Activated naive CD4-positive, alpha-beta T cell treated with anti-CD3 and anti-CD28 coated beads, Interleukin-2, amount 50 U/mL, for 24 hours (primary cell): ENCODE measurements at regions not wholly inside any gene's neighbourhood (a gene's known extent, or its start where the extent isn't known, plus 50 kb on each side); places are given as distances from the start of the nearest gene placed in this dataset.
A peak's percentile ranks its signal among the peaks of the same experiment; 100 is the strongest.
"Not testable (repeated sequence)": the region's sequence is repeated elsewhere in the genome, so short reads cannot be mapped to it uniquely, and the experiment has no call there.

Source experiments
- H3K27ac Mint-ChIP-seq: one replicate; pipeline ENCODE4 v1.8.0; 2021; ENCODE audit warnings: mild to moderate bottlenecking, mixed read lengths
- H3K27me3 Mint-ChIP-seq: one replicate; pipeline ENCODE4 v1.8.0; 2021; ENCODE audit warnings: mixed read lengths
- H3K36me3 Mint-ChIP-seq: one replicate; pipeline ENCODE4 v1.8.0; 2021; ENCODE audit warnings: mixed read lengths
- H3K4me1 Mint-ChIP-seq: one replicate; pipeline ENCODE4 v1.8.0; 2021; ENCODE audit warnings: mixed read lengths
- H3K4me3 Mint-ChIP-seq: one replicate; pipeline ENCODE4 v1.8.0; 2021; ENCODE audit warnings: mild to moderate bottlenecking, mixed read lengths
- H3K9me3 Mint-ChIP-seq: one replicate; pipeline ENCODE4 v1.8.0; 2021; ENCODE audit warnings: mixed read lengths

GRCh38 chr20:53777402-53777801, 183.8 kb upstream of the ZNF217 start:
- not testable (repeated sequence) for H3K27me3 Mint-ChIP-seq, H3K36me3 Mint-ChIP-seq, H3K4me1 Mint-ChIP-seq, H3K9me3 Mint-ChIP-seq, H3K4me3 Mint-ChIP-seq, H3K27ac Mint-ChIP-seq

- H3K36me3 Mint-ChIP-seq = no peaks in the 10 kb centered on the region
- no peak overlapping the region for H3K27ac Mint-ChIP-seq
- peaks cover 10% of the 10 kb centered on the region for H3K4me1 Mint-ChIP-seq
These were observed 183.2 kb upstream of the ZNF217 start for GRCh38 chr20:53776858-53777257.

GRCh38 chr20:53774461-53775203, 181.0 kb upstream of the ZNF217 start:
- Mint-ChIP-seq H3K27me3 (no peaks in the 10 kb centered on the region), H3K9me3 (no peaks in the 10 kb centered on the region), H3K4me3 (no peak overlapping the region), H3K27ac (peak overlapping the region; percentile 32), H3K36me3 (no peaks in the 10 kb centered on the region), H3K4me1 (peaks cover 10% of the 10 kb centered on the region)

More at GRCh38 chr20:53776858-53777257, 183.2 kb upstream of the ZNF217 start:
- no peaks in the 10 kb centered on the region for H3K27me3 Mint-ChIP-seq
- H3K4me3 Mint-ChIP-seq = no peak overlapping the region
- H3K9me3 Mint-ChIP-seq = no peaks in the 10 kb centered on the region

GRCh38 chr20:53773792-53774401, 180.3 kb upstream of the ZNF217 start:
- H3K9me3 Mint-ChIP-seq = no peaks in the 10 kb centered on the region
- no peaks in the 10 kb centered on the region for H3K36me3 Mint-ChIP-seq
- no peak overlapping the region for H3K4me3 Mint-ChIP-seq
- H3K27ac Mint-ChIP-seq = no peak overlapping the region
- H3K27me3 Mint-ChIP-seq = no peaks in the 10 kb centered on the region
- H3K4me1 Mint-ChIP-seq = peaks cover 10% of the 10 kb centered on the region

GRCh38 chr20:53773066-53773791, 179.6 kb upstream of the ZNF217 start:
- not testable (repeated sequence) for H3K36me3 Mint-ChIP-seq, H3K4me3 Mint-ChIP-seq, H3K9me3 Mint-ChIP-seq, H3K27me3 Mint-ChIP-seq, H3K27ac Mint-ChIP-seq
- peaks cover 13% of the 10 kb centered on the region for H3K4me1 Mint-ChIP-seq

GRCh38 chr20:53769041-53769440, 175.4 kb upstream of the ZNF217 start:
- Mint-ChIP-seq H3K27me3 (no peaks in the 10 kb centered on the region), H3K4me3 (no peak overlapping the region), H3K27ac (no peak overlapping the region), H3K9me3 (no peaks in the 10 kb centered on the region), H3K4me1 (peaks cover 9% of the 10 kb centered on the region), H3K36me3 (no peaks in the 10 kb centered on the region)

DNA sequence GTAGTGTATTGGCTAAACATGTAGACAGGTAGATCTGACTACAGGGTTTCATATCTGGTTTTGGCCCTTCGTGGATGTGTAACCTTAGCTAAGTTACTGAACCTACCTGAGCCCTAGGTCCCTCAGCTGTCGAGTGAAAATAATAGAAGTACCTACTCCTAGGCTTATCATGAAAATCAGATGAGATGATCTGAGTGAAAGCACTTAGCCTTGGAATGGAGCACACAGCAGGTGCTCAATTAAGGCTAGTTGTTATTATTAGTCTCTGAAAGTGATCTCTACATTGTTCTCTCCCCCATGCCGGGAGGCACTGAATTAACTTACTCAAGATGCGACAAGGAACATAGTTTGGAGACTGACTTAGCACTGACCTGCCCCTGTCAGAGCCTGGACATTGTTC, 174.7 kb upstream of the ZNF217 start:
- Mint-ChIP-seq H3K27me3 (no peaks in the 10 kb centered on the region), H3K4me3 (no peak overlapping the region), H3K27ac (no peak overlapping the region), H3K9me3 (no peaks in the 10 kb centered on the region), H3K4me1 (peaks cover 5% of the 10 kb centered on the region), H3K36me3 (no peaks in the 10 kb centered on the region)

GRCh38 chr20:53767206-53767930, 173.7 kb upstream of the ZNF217 start:
- Mint-ChIP-seq H3K4me3 (no peak overlapping the region), H3K4me1 (peaks cover 5% of the 10 kb centered on the region), H3K27ac (no peak overlapping the region), H3K27me3 (no peaks in the 10 kb centered on the region), H3K9me3 (no peaks in the 10 kb centered on the region), H3K36me3 (no peaks in the 10 kb centered on the region)

DNA sequence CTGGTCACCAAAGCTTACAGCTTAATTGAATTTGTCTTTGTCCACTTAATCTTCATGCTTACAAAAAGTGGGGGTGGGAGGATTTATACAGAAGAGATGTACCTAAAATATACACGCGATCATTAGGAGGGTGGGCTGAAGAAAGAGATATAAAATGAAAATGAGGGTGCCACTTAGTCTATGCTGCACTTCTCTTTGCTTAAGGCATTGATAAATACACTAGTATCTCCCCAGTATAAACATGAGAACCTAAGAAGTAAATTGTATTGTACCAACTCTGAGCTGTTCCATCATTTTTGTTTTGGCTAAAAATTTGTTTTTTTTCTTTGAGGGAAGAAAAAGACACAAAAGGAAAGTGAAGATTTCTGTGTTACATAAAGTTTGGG, 170.8 kb upstream of the ZNF217 start:
- H3K4me1 Mint-ChIP-seq = peaks cover 5% of the 10 kb centered on the region
- H3K9me3 Mint-ChIP-seq = no peaks in the 10 kb centered on the region

GRCh38 chr20:53763707-53764414, 170.2 kb upstream of the ZNF217 start:
- Mint-ChIP-seq H3K36me3 (no peaks in the 10 kb centered on the region), H3K4me1 (peaks cover 5% of the 10 kb centered on the region), H3K27me3 (no peaks in the 10 kb centered on the region), H3K27ac (no peak overlapping the region), H3K4me3 (no peak overlapping the region), H3K9me3 (no peaks in the 10 kb centered on the region)

More for the DNA sequence above, 170.8 kb upstream of the ZNF217 start:
- no peak overlapping the region for H3K27ac Mint-ChIP-seq
- H3K27me3 Mint-ChIP-seq = no peaks in the 10 kb centered on the region
- no peak overlapping the region for H3K4me3 Mint-ChIP-seq
- H3K36me3 Mint-ChIP-seq = no peaks in the 10 kb centered on the region

DNA sequence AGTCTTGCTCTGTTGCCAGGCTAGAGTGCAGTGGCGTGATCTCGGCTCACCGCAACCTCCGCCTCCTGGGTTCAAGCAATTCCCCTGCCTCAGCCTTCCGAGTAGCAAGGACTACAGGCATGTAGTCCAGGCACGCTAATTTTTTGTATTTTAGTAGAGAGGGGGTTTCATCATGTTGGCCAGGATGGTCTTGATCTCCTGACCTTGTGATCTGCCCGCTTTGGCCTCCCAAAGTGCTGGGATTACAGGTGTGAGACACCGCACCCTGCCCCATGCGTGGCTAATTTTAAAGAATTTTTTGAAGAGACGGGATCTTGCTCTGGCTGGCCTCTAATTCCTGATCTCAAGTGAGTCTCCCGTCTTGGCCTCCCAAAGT, 168.8 kb upstream of the ZNF217 start:
- not testable (repeated sequence) for H3K4me3 Mint-ChIP-seq, H3K9me3 Mint-ChIP-seq, H3K36me3 Mint-ChIP-seq, H3K27me3 Mint-ChIP-seq, H3K4me1 Mint-ChIP-seq
- H3K27ac Mint-ChIP-seq = peak overlapping the region; percentile 4

DNA sequence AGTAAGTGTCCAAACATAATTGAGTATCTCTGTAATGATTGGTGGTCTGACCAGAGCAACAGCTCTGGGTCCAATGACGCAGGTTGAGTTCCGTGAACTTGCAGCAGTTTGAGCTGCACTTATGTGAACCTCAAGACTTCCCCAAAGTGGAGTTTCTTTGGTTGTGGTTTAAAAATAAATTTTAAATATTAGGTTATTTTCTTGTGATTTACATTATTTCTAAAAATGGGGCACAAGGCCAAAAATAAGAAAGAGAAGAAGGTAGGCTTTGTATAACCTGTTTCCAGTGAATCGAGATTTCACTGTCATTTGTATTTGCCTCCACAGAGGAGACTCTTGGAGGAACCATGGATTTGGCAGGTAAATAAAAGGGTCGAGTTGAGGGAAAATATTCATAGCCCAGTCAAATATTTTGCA, 166.4 kb upstream of the ZNF217 start:
- H3K36me3 Mint-ChIP-seq = no peaks in the 10 kb centered on the region
- no peak overlapping the region for H3K27ac Mint-ChIP-seq
- H3K9me3 Mint-ChIP-seq = no peaks in the 10 kb centered on the region
- H3K27me3 Mint-ChIP-seq = no peaks in the 10 kb centered on the region
- H3K4me1 Mint-ChIP-seq = peaks cover 19% of the 10 kb centered on the region
- H3K4me3 Mint-ChIP-seq = no peak overlapping the region

GRCh38 chr20:53757472-53757913, 163.9 kb upstream of the ZNF217 start:
- Mint-ChIP-seq H3K27ac (no peak overlapping the region), H3K4me1 (peaks cover 44% of the 10 kb centered on the region), H3K36me3 (no peaks in the 10 kb centered on the region), H3K4me3 (no peak overlapping the region), H3K27me3 (no peaks in the 10 kb centered on the region), H3K9me3 (no peaks in the 10 kb centered on the region)

DNA sequence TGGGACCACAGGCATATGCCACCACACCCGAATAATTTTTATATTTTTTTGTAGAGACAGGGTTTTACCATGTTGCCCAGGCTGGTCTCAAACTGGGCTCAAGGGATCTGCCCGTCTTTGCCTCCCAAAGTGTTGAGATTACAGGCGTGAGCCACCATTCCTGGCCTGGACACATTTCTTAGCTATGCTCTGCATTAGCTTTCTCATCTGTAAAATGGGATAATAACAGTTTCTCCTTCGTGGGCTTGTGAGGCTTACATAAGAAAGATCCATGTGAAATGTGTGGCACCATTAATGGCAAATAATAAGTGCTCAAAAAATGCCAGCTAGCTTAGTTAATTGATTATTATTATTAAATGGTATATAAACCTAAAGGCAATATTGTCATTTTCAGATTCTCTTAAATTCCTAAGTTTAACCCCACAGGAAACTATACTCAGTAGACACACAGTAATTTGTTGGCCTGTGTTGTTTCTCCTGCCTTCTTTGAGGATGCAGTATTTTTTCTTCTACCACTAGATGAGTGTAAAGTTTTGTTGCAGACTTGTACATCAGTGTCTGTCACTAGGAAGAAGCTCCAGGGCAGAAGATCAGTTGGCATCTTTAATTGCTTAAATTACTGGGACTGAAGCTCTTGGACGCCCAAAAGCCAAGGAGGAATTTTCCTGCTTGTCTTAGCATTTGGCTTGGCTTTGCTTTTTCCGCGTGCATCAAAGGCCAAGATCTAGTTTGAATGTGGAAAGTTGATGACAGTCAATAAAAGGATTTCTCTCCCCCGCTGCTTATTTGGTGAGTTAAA, 162.3 kb upstream of the ZNF217 start:
- H3K27me3 Mint-ChIP-seq = no peaks in the 10 kb centered on the region
- peaks cover 60% of the 10 kb centered on the region for H3K4me1 Mint-ChIP-seq
- H3K27ac Mint-ChIP-seq = peak overlapping the region; percentile 51
- no peaks in the 10 kb centered on the region for H3K9me3 Mint-ChIP-seq
- no peak overlapping the region for H3K4me3 Mint-ChIP-seq
- H3K36me3 Mint-ChIP-seq = no peaks in the 10 kb centered on the region
